HCT116 (cell line): ENCODE measurements at regions not wholly inside any gene's neighbourhood (a gene's known extent, or its start where the extent isn't known, plus 50 kb on each side); places are given as distances from the start of the nearest gene placed in this dataset.

ENCODE experiments used
- ATF3 ChIP-seq: IDR thresholded peaks from 2 replicates; pipeline ENCODE4 v1.6.1; 2012
- ELF1 ChIP-seq: IDR thresholded peaks from 2 replicates; pipeline ENCODE4 v1.6.1; 2012; ENCODE audit warnings: low read depth, borderline replicate concordance
- EZH2 ChIP-seq: fragments of 200-600 bp; sonication (generic); IDR thresholded peaks from 2 replicates; pipeline ENCODE4 v1.6.1; 2017; ENCODE audit warnings: antibody characterized with exemption, mixed run types
- POLR2A ChIP-seq: IDR thresholded peaks from 2 replicates; pipeline ENCODE4 v1.7.0; 2011; ENCODE audit warnings: borderline replicate concordance; ENCODE audit not compliant: insufficient read depth, insufficient read length; ENCODE audit errors: extremely low read depth
- POLR2AphosphoS5 ChIP-seq: IDR thresholded peaks from 2 replicates; pipeline ENCODE4 v1.6.1; 2011; ENCODE audit warnings: mild to moderate bottlenecking, low read depth, low read length, moderate library complexity
- RAD21 ChIP-seq: IDR thresholded peaks from 2 replicates; pipeline ENCODE4 v1.6.1; 2012; ENCODE audit warnings: low read depth, mild to moderate bottlenecking
- TCF7L2 ChIP-seq: IDR thresholded peaks from 2 replicates; pipeline ENCODE4 v1.7.0; 2011; ENCODE audit warnings: borderline replicate concordance, inconsistent platforms; ENCODE audit not compliant: insufficient read depth, insufficient read length; ENCODE audit errors: extremely low read depth
- ZBTB33 ChIP-seq: IDR thresholded peaks from 2 replicates; pipeline ENCODE4 v1.6.1; 2011; ENCODE audit warnings: mild to moderate bottlenecking, low read length, moderate library complexity; ENCODE audit not compliant: insufficient replicate concordance; ENCODE audit errors: extremely low read depth
- ZFX ChIP-seq: fragments of 450-650 bp; IDR thresholded peaks from 2 replicates; pipeline ENCODE4 v1.6.1; 2017
- ZNF274 ChIP-seq: fragments of 200-500 bp; sonication (Bioruptor generic); IDR thresholded peaks from 2 replicates; pipeline ENCODE4 v1.6.1; 2014; ENCODE audit warnings: mild to moderate bottlenecking, low read depth, low read length, inconsistent platforms
- TF ChIP-seq, protein P1 (sequence below): IDR thresholded peaks from 2 replicates; pipeline ENCODE4 v1.6.1; 2012
- TF ChIP-seq, protein P2 (sequence below), 3 experiments: fragments of 200-600 bp in 1 of 3; sonication (generic) in 1 of 3; IDR thresholded peaks in 2 of 3; conservative IDR thresholded peaks in 1 of 3; 2 replicates each; pipeline ENCODE4 v1.5.1; 2012 to 2017; ENCODE audit warnings: low read depth in 2 of 3, low read length in 2 of 3, antibody characterized with exemption in 1 of 3, borderline replicate concordance in 1 of 3, control low read depth in 1 of 3, mild to moderate bottlenecking in 1 of 3, mixed read lengths in 1 of 3, mixed run types in 1 of 3, moderate library complexity in 1 of 3; ENCODE audit not compliant: insufficient read depth in 1 of 3
- TF ChIP-seq, protein P3 (sequence below): IDR thresholded peaks from 2 replicates; pipeline ENCODE4 v1.6.1; 2012; ENCODE audit warnings: low read depth

DNA sequence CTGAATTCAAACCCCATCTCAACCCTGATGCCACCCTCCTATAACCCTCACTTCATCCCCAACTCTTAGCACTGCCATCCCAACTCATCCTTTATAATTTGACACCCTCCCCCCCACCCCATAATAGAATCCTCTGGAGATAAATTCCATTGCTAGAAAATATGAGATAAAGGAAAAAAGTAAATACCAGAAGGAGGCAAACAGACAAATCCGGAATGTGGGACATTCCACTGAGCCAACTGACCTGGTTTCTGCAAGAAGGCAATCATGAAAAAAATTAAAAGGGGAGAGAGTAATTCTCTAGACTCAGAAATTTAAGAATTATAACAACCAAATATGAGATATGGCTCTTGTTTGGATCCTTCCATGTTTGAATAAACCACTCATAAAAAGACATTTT, 132.4 kb downstream of the CYP26B1 start:
- TF ChIP-seq, protein P1, sequence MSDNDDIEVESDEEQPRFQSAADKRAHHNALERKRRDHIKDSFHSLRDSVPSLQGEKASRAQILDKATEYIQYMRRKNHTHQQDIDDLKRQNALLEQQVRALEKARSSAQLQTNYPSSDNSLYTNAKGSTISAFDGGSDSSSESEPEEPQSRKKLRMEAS: no peak
- TF ChIP-seq, protein P2, sequence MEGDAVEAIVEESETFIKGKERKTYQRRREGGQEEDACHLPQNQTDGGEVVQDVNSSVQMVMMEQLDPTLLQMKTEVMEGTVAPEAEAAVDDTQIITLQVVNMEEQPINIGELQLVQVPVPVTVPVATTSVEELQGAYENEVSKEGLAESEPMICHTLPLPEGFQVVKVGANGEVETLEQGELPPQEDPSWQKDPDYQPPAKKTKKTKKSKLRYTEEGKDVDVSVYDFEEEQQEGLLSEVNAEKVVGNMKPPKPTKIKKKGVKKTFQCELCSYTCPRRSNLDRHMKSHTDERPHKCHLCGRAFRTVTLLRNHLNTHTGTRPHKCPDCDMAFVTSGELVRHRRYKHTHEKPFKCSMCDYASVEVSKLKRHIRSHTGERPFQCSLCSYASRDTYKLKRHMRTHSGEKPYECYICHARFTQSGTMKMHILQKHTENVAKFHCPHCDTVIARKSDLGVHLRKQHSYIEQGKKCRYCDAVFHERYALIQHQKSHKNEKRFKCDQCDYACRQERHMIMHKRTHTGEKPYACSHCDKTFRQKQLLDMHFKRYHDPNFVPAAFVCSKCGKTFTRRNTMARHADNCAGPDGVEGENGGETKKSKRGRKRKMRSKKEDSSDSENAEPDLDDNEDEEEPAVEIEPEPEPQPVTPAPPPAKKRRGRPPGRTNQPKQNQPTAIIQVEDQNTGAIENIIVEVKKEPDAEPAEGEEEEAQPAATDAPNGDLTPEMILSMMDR (IDR thresholded peaks at IDR 0.05 in 2 of 3, conservative IDR thresholded peaks at IDR 0.05 in 1 of 3; ENCODE audit: borderline replicate concordance in 1 of 3, insufficient read depth in 1 of 3, low read depth in 2 of 3, low read length in 2 of 3): no peak
- TF ChIP-seq, protein P3, sequence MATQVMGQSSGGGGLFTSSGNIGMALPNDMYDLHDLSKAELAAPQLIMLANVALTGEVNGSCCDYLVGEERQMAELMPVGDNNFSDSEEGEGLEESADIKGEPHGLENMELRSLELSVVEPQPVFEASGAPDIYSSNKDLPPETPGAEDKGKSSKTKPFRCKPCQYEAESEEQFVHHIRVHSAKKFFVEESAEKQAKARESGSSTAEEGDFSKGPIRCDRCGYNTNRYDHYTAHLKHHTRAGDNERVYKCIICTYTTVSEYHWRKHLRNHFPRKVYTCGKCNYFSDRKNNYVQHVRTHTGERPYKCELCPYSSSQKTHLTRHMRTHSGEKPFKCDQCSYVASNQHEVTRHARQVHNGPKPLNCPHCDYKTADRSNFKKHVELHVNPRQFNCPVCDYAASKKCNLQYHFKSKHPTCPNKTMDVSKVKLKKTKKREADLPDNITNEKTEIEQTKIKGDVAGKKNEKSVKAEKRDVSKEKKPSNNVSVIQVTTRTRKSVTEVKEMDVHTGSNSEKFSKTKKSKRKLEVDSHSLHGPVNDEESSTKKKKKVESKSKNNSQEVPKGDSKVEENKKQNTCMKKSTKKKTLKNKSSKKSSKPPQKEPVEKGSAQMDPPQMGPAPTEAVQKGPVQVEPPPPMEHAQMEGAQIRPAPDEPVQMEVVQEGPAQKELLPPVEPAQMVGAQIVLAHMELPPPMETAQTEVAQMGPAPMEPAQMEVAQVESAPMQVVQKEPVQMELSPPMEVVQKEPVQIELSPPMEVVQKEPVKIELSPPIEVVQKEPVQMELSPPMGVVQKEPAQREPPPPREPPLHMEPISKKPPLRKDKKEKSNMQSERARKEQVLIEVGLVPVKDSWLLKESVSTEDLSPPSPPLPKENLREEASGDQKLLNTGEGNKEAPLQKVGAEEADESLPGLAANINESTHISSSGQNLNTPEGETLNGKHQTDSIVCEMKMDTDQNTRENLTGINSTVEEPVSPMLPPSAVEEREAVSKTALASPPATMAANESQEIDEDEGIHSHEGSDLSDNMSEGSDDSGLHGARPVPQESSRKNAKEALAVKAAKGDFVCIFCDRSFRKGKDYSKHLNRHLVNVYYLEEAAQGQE: no peak
- TF ChIP-seq ZBTB33: no peak
- no peak for TF ChIP-seq POLR2A
- TF ChIP-seq ZNF274: no peak
- no peak for TF ChIP-seq EZH2
- no peak for TF ChIP-seq RAD21
- no peak for TF ChIP-seq POLR2AphosphoS5
- no peak for TF ChIP-seq ZFX
- no peak for TF ChIP-seq ELF1
- no peak for TF ChIP-seq ATF3
- TF ChIP-seq TCF7L2: no peak
